H9 (cell line): ENCODE measurements at regions not wholly inside any gene's neighbourhood (a gene's known extent, or its start where the extent isn't known, plus 50 kb on each side); places are given as distances from the start of the nearest gene placed in this dataset.

Experiments
- DNase-seq: peaks from one replicate; pipeline ENCODE4 v3.0.0-alpha.2; 2017
- H2AFZ ChIP-seq: one replicate; pipeline ENCODE4 v1.6.1; 2013; ENCODE audit warnings: mild to moderate bottlenecking, low read length, control low read depth, moderate library complexity
- H2AK5ac ChIP-seq: 2 replicates; pipeline ENCODE4 v1.6.1; 2013; ENCODE audit warnings: low read length, control low read depth, mixed read lengths; ENCODE audit not compliant: insufficient read length
- H2BK120ac ChIP-seq: one replicate; pipeline ENCODE4 v1.6.1; 2013; ENCODE audit warnings: low read depth, mild to moderate bottlenecking, low read length, control low read depth, inconsistent platforms; ENCODE audit not compliant: poor library complexity, severe bottlenecking
- H2BK12ac ChIP-seq: 2 replicates; pipeline ENCODE4 v1.6.1; 2013; ENCODE audit warnings: low read length, control low read depth, mixed read lengths, low read depth; ENCODE audit not compliant: insufficient read length
- H2BK15ac ChIP-seq: 2 replicates; pipeline ENCODE4 v1.6.1; 2013; ENCODE audit warnings: low read depth, low read length, control low read depth
- H2BK20ac ChIP-seq: one replicate; pipeline ENCODE4 v1.6.1; 2013; ENCODE audit warnings: low read depth, mild to moderate bottlenecking, low read length, control low read depth, inconsistent platforms; ENCODE audit not compliant: poor library complexity, severe bottlenecking
- H2BK5ac ChIP-seq: 2 replicates; pipeline ENCODE4 v1.6.1; 2013; ENCODE audit warnings: low read length, control low read depth, mixed read lengths; ENCODE audit not compliant: insufficient read length
- H3K14ac ChIP-seq: 2 replicates; pipeline ENCODE4 v1.6.1; 2013; ENCODE audit warnings: low read length, control low read depth; ENCODE audit not compliant: insufficient read depth
- H3K18ac ChIP-seq: 2 replicates; pipeline ENCODE4 v1.6.1; 2013; ENCODE audit warnings: low read depth, mild to moderate bottlenecking, mixed read lengths, low read length, control low read depth; ENCODE audit not compliant: insufficient read length
- H3K23ac ChIP-seq: 2 replicates; pipeline ENCODE4 v1.6.1; 2013; ENCODE audit warnings: low read length, control low read depth, mixed read lengths, low read depth; ENCODE audit not compliant: insufficient read length
- H3K23me2 ChIP-seq: 2 replicates; pipeline ENCODE4 v1.6.1; 2013; ENCODE audit warnings: low read depth, mild to moderate bottlenecking, mixed read lengths, low read length, control low read depth; ENCODE audit not compliant: insufficient read length, poor library complexity, severe bottlenecking
- H3K27ac ChIP-seq: 2 replicates; pipeline ENCODE4 v1.5.1; 2013; ENCODE audit warnings: low read length, control low read depth, mixed read lengths, low read depth; ENCODE audit not compliant: insufficient read length
- H3K27me3 ChIP-seq: 2 replicates; pipeline ENCODE4 v1.6.1; 2013; ENCODE audit warnings: low read length, control low read depth, inconsistent platforms; ENCODE audit not compliant: insufficient read depth
- H3K4ac ChIP-seq: 2 replicates; pipeline ENCODE4 v1.6.1; 2013; ENCODE audit warnings: low read depth, mild to moderate bottlenecking, control low read depth, inconsistent platforms, low read length, moderate library complexity
- H3K4me1 ChIP-seq: 2 replicates; pipeline ENCODE4 v1.6.1; 2013; ENCODE audit warnings: low read length, control low read depth, inconsistent platforms; ENCODE audit not compliant: insufficient read depth
- H3K4me2 ChIP-seq: 2 replicates; pipeline ENCODE4 v1.6.1; 2013; ENCODE audit warnings: low read length, control low read depth, mixed read lengths; ENCODE audit not compliant: insufficient read length, insufficient read depth
- H3K56ac ChIP-seq: 2 replicates; pipeline ENCODE4 v1.6.1; 2013; ENCODE audit warnings: low read depth, mild to moderate bottlenecking, mixed read lengths, low read length, control low read depth; ENCODE audit not compliant: insufficient read length
- H3K79me1 ChIP-seq: 2 replicates; pipeline ENCODE4 v1.6.1; 2013; ENCODE audit warnings: low read depth, mild to moderate bottlenecking, moderate library complexity, low read length, control low read depth, inconsistent platforms; ENCODE audit not compliant: insufficient read depth, poor library complexity, severe bottlenecking
- H3K79me2 ChIP-seq: 2 replicates; pipeline ENCODE4 v1.6.1; 2013; ENCODE audit warnings: low read length, control low read depth, inconsistent platforms; ENCODE audit not compliant: insufficient read depth
- H3K9ac ChIP-seq: 2 replicates; pipeline ENCODE4 v1.6.1; 2013; ENCODE audit warnings: low read length, control low read depth, mixed read lengths; ENCODE audit not compliant: insufficient read length; ENCODE audit errors: extremely low read depth
- H3K9me3 ChIP-seq: one replicate; pipeline ENCODE4 v1.6.1; 2013; ENCODE audit warnings: low read depth, low read length, inconsistent platforms; ENCODE audit not compliant: control insufficient read depth
- H3T11ph ChIP-seq: one replicate; pipeline ENCODE4 v1.6.1; 2013; ENCODE audit warnings: mild to moderate bottlenecking, low read length, control low read depth, inconsistent platforms
- H4K20me1 ChIP-seq: one replicate; pipeline ENCODE4 v1.6.1; 2013; ENCODE audit not compliant: control insufficient read depth, insufficient read length, insufficient read depth
- H4K5ac ChIP-seq: 2 replicates; pipeline ENCODE4 v1.6.1; 2013; ENCODE audit warnings: low read depth, mild to moderate bottlenecking, mixed read lengths, low read length, control low read depth; ENCODE audit not compliant: insufficient read length
- H4K8ac ChIP-seq: replicated peaks from 2 replicates; pipeline ENCODE4 v1.6.1; 2013; ENCODE audit warnings: low read length, control low read depth, mixed read lengths, low read depth; ENCODE audit not compliant: insufficient read length
- H4K91ac ChIP-seq: 2 replicates; pipeline ENCODE4 v1.6.1; 2013; ENCODE audit warnings: low read depth, mild to moderate bottlenecking, moderate library complexity, mixed read lengths, low read length, control low read depth; ENCODE audit not compliant: insufficient read length
- H3K27ac Mint-ChIP-seq, 3 experiments: 2 replicates in 2 of 3; 3 replicates in 1 of 3; pipeline ENCODE4 v1.8.0; 2020 to 2021; ENCODE audit warnings: mixed read lengths in 3 of 3, mild to moderate bottlenecking in 1 of 3, moderate library complexity in 1 of 3
- H3K27me3 Mint-ChIP-seq: 2 replicates; pipeline ENCODE4 v1.8.0; 2021; ENCODE audit warnings: low read depth, mild to moderate bottlenecking, moderate library complexity, mixed read lengths
- H3K36me3 Mint-ChIP-seq, 3 experiments: 2 replicates in 2 of 3; 3 replicates in 1 of 3; pipeline ENCODE4 v1.8.0; 2020 to 2021; ENCODE audit warnings: low read depth in 3 of 3, mixed read lengths in 3 of 3; ENCODE audit not compliant: insufficient read depth in 1 of 3
- H3K4me1 Mint-ChIP-seq, 2 experiments: 2 replicates each; pipeline ENCODE4 v1.8.0; 2020; ENCODE audit warnings: mixed read lengths in 2 of 2
- H3K4me3 Mint-ChIP-seq, 2 experiments: 2 replicates in 1 of 2; 3 replicates in 1 of 2; pipeline ENCODE4 v1.8.0; 2020 to 2021; ENCODE audit warnings: mild to moderate bottlenecking in 2 of 2, mixed read lengths in 2 of 2, moderate library complexity in 1 of 2
- H3K9me3 Mint-ChIP-seq, 2 experiments: 2 replicates in 1 of 2; 3 replicates in 1 of 2; pipeline ENCODE4 v1.8.0; 2020; ENCODE audit warnings: mild to moderate bottlenecking in 2 of 2, mixed read lengths in 2 of 2, moderate library complexity in 1 of 2
- WGBS: extraction: QIAGEN DNeasy Blood & Tissue Kit; methylation state at CpG from one replicate; pipeline ENCODE4 v1.1.7; 2013; ENCODE audit warnings: missing lambda C conversion rate, low lambda C conversion rate, mixed read lengths; ENCODE audit not compliant: insufficient read length; ENCODE audit errors: extremely low coverage; 5-methylcytosine and 5-hydroxymethylcytosine counted together
- TF ChIP-seq, protein P1 (sequence below): fragments of 200-600 bp; sonication (generic); conservative IDR thresholded peaks from 3 replicates; pipeline ENCODE4 v1.8.0; 2021; ENCODE audit warnings: antibody characterized with exemption, mild to moderate bottlenecking

DNA sequence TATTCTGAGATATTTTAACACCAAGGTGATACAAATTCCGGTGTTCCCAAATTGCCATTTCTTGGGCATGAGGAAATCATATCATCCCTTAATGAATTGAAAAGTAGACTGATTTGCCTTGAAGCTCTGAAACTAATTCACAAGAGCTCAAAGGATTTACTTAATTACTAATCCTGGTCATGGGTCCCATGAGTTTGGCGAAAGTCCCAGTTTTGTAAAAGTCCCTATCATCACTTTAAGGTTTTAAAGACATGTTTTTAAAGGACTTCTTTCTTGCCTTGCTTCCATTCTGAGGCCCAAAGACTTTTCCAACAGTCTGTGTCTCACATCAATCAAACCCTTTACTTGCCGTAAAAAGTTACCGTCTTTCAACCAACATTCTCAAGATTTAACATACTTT, 377.9 kb downstream of the DNAJB9 start:
- Histone ChIP-seq H3K56ac (no peak overlapping the region), H2AFZ (no peak overlapping the region), H3T11ph (no peak overlapping the region), H3K4me1 (no peaks in the 10 kb centered on the region), H4K91ac (no peak overlapping the region), H3K9me3 (peaks cover 8% of the 10 kb centered on the region), H3K27me3 (no peaks in the 10 kb centered on the region), H3K4ac (no peak overlapping the region), H3K4me2 (no peak overlapping the region), H3K27ac (no peak overlapping the region), H3K79me2 (no peaks in the 10 kb centered on the region), H2BK5ac (no peak overlapping the region), H4K8ac (no peak overlapping the region), H3K23me2 (no peaks in the 10 kb centered on the region), H3K23ac (no peak overlapping the region), H3K79me1 (no peaks in the 10 kb centered on the region), H4K5ac (no peak overlapping the region), H2AK5ac (no peak overlapping the region), H3K9ac (no peak overlapping the region), H2BK20ac (no peak overlapping the region), H3K14ac (no peak overlapping the region), H3K18ac (no peak overlapping the region), H4K20me1 (no peaks in the 10 kb centered on the region), H2BK12ac (no peak overlapping the region), H2BK15ac (no peak overlapping the region), H2BK120ac (no peak overlapping the region)
- peaks cover 27 to 30% of the 10 kb centered on the region in 2 experiments for H3K9me3 Mint-ChIP-seq
- no peaks in the 10 kb centered on the region for H3K4me1 Mint-ChIP-seq
- no CpG with 5 or more reads among the region's 4 CpGs for WGBS
- no peaks in the 10 kb centered on the region for H3K27me3 Mint-ChIP-seq
- no peak for DNase-seq
- H3K4me3 Mint-ChIP-seq = no peak overlapping the region
- TF ChIP-seq, protein P1, sequence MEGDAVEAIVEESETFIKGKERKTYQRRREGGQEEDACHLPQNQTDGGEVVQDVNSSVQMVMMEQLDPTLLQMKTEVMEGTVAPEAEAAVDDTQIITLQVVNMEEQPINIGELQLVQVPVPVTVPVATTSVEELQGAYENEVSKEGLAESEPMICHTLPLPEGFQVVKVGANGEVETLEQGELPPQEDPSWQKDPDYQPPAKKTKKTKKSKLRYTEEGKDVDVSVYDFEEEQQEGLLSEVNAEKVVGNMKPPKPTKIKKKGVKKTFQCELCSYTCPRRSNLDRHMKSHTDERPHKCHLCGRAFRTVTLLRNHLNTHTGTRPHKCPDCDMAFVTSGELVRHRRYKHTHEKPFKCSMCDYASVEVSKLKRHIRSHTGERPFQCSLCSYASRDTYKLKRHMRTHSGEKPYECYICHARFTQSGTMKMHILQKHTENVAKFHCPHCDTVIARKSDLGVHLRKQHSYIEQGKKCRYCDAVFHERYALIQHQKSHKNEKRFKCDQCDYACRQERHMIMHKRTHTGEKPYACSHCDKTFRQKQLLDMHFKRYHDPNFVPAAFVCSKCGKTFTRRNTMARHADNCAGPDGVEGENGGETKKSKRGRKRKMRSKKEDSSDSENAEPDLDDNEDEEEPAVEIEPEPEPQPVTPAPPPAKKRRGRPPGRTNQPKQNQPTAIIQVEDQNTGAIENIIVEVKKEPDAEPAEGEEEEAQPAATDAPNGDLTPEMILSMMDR = no peak
- H3K27ac Mint-ChIP-seq = no peak overlapping the region
- H3K36me3 Mint-ChIP-seq = peaks cover 8 to 21% (median 17%) of the 10 kb centered on the region in 3 experiments; a peak in 6 of 7 replicates
